Colonic mucosa (tissue), 4 donors: ENCODE measurements at regions not wholly inside any gene's neighbourhood (a gene's known extent, or its start where the extent isn't known, plus 50 kb on each side); places are given as distances from the start of the nearest gene placed in this dataset.

Experiments used
- DNase-seq: peaks from one replicate; pipeline ENCODE4 v3.0.0-alpha.2; 2020
- H3K27ac ChIP-seq: fragments of 200-600 bp; one replicate; pipeline ENCODE4 v1.8.0; 2021
- H3K27me3 ChIP-seq: fragments of 200-600 bp; one replicate; pipeline ENCODE4 v1.8.0; 2021
- H3K36me3 ChIP-seq: fragments of 200-600 bp; one replicate; pipeline ENCODE4 v1.8.0; 2021
- H3K4me1 ChIP-seq: fragments of 200-600 bp; one replicate; pipeline ENCODE4 v1.8.0; 2021; ENCODE audit warnings: mild to moderate bottlenecking
- H3K4me3 ChIP-seq: fragments of 200-600 bp; one replicate; pipeline ENCODE4 v1.8.0; 2021
- H3K9ac ChIP-seq, 2 donors: one replicate each; pipeline ENCODE4 v1.7.0; 2013; ENCODE audit warnings: control low read depth in 2 of 2, low read depth in 2 of 2, low read length in 2 of 2
- H3K9me3 ChIP-seq: fragments of 200-600 bp; one replicate; pipeline ENCODE4 v1.8.0; 2021
- CTCF ChIP-seq: fragments of 200-600 bp; IDR thresholded peaks from one replicate; pipeline ENCODE4 v1.8.0; 2022; ENCODE audit warnings: antibody characterized with exemption, mild to moderate bottlenecking
- intact Hi-C: fragments of 100-400 bp; cut with DNase I; formaldehyde crosslinking; loops from one replicate; pipeline ENCODE4 v1.14.1; 2022
- donor health status: healthy.
- donor health status: DM: no; HTN: no; CAD: no.
- donor health status: DM: no; HTN: no; CAD: no.

DNA sequence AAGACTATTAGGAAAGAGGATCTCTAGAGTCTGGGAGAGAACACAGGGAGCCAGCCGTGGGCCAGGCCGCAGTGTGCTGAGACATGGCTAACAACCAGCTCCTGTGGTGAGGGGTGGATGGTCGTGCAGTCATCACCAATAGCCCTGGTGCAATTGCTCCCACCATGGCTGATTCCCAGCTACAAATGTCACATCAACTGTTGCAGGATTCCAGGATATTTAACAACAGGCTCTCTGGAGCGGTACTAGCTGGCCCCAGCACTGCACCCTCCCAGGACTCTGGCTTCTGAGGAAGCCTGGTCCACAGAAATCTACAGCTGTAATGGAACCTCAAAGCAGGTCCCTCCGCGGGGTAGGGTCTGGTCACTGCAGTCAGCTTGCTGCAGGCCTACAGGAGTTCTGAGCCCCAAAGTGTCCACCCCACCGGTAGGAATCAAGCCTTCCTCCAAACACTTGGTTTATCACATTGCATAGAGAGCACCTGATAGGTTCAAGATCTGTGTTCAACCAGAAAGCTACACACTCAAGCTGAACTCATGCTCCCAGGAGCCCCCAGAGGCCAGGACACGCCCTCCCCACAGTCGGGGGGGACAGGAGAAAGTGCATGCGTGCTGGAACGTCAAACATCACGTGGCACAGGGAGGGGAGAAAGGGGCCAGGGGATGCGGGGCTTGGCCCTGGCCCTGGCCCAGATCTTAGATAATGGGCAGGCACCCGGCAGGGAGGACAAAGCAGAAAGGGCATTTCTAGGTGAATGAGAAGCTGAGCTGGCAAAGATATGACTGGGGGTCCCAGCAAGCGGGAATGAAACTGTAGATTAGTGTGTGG lies 609.0 kb downstream of the TBC1D22A start:
- TF ChIP-seq CTCF: no peak

GRCh38 chr22:47370448-47371262 lies 608.2 kb downstream of the TBC1D22A start:
- intact Hi-C loops: no loop called here
- Histone ChIP-seq H3K9me3 (no peaks in the 10 kb centered on the region), H3K36me3 (no peaks in the 10 kb centered on the region), H3K27ac (no peak overlapping the region), H3K4me1 (no peaks in the 10 kb centered on the region), H3K4me3 (no peak overlapping the region), H3K9ac (no peak overlapping the region), H3K27me3 (no peaks in the 10 kb centered on the region)
- no peak for TF ChIP-seq CTCF
- DNase-seq: peak; percentile 11

More for the DNA sequence above, 609.0 kb downstream of the TBC1D22A start:
- Histone ChIP-seq H3K27me3 (no peaks in the 10 kb centered on the region), H3K4me1 (no peaks in the 10 kb centered on the region), H3K9ac (no peak overlapping the region), H3K27ac (no peak overlapping the region), H3K9me3 (no peaks in the 10 kb centered on the region), H3K4me3 (no peak overlapping the region), H3K36me3 (no peaks in the 10 kb centered on the region)
- DNase-seq: no peak
- intact Hi-C loops: no loop called here

GRCh38 chr22:47369431-47370015 lies 607.1 kb downstream of the TBC1D22A start:
- no peaks in the 10 kb centered on the region for H3K27me3 ChIP-seq
- H3K27ac ChIP-seq: no peak overlapping the region
- peak; percentile 9 for DNase-seq
- TF ChIP-seq CTCF: no peak
- no peaks in the 10 kb centered on the region for H3K4me1 ChIP-seq
- no peaks in the 10 kb centered on the region for H3K9me3 ChIP-seq
- intact Hi-C loops: no loop called here
- no peak overlapping the region for H3K4me3 ChIP-seq
- H3K9ac ChIP-seq: no peak overlapping the region
- H3K36me3 ChIP-seq: no peaks in the 10 kb centered on the region

- H3K27me3 ChIP-seq: no peaks in the 10 kb centered on the region
- no peak overlapping the region for H3K27ac ChIP-seq
- no peaks in the 10 kb centered on the region for H3K9me3 ChIP-seq
- no peak for TF ChIP-seq CTCF
- DNase-seq: peak; percentile 7
- no peaks in the 10 kb centered on the region for H3K4me1 ChIP-seq
- no peak overlapping the region for H3K9ac ChIP-seq
- no peaks in the 10 kb centered on the region for H3K36me3 ChIP-seq
- intact Hi-C loops: no loop called here
- no peak overlapping the region for H3K4me3 ChIP-seq
These were observed 606.6 kb downstream of the TBC1D22A start for GRCh38 chr22:47369020-47369419.

GRCh38 chr22:47367993-47368945 lies 605.8 kb downstream of the TBC1D22A start:
- no peak overlapping the region for H3K4me3 ChIP-seq

More at GRCh38 chr22:47367993-47368945, 605.8 kb downstream of the TBC1D22A start:
- no peaks in the 10 kb centered on the region for H3K9me3 ChIP-seq
- intact Hi-C loops: no loop called here
- no peak overlapping the region for H3K27ac ChIP-seq
- DNase-seq: peak; percentile 6
- no peaks in the 10 kb centered on the region for H3K36me3 ChIP-seq
- no peak overlapping the region for H3K9ac ChIP-seq
- no peaks in the 10 kb centered on the region for H3K4me1 ChIP-seq
- H3K27me3 ChIP-seq: no peaks in the 10 kb centered on the region
- TF ChIP-seq CTCF: no peak
